ENCODE measurements at regions not wholly inside any gene's neighbourhood (a gene's known extent, or its start where the extent isn't known, plus 50 kb on each side); places are given as distances from the start of the nearest gene placed in this dataset.

GRCh38 chr6:156513504-156513903 lies 263.7 kb upstream of the ARID1B start:
- no peak for DNase-seq (ENCODE audit: low read depth)

DNA sequence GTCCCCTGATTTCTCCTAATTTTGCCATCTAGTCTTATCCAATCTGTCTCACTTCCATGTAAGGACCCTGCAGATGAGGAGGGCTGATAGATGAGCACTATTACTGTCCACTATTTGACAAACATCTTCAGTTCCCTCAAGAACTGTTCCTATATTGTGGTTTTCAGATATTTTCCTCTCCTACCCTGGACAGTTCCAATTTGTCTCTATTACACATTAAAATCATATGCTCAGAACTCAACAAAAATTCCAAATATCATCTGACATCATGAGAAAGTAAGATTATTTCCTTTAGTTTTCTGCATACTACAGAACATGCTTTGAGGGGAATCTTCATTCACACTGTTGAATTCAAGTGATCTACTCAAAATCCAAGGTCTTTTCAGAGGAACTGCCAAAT lies 265.6 kb upstream of the ARID1B start:
- no peak for DNase-seq (ENCODE audit: low read depth)

- no peak for DNase-seq (ENCODE audit: low read depth)
Observed at GRCh38 chr6:156511051-156511450, 266.1 kb upstream of the ARID1B start.

GRCh38 chr6:156510242-156510641 lies 266.9 kb upstream of the ARID1B start:
- DNase-seq (ENCODE audit: low read depth), result no peak

DNA sequence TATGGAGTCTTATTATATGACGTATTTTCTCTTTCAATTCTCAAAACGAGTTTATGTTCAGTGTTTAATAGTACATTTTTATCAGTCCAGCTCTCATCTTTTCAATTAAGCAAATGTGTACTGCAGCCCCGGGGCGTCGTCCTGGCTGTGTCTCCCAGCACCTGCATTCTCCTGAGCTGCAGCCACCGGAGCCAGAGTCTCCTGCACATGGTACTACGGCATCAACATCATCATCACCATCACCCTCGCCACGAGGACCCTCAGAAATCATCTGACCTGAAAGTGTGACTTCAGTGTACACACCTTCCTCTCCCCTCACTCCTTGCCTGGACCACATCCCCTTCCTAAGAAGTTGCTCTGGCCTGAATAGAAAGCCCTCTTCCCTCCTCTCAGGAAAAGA lies 267.7 kb upstream of the ARID1B start:
- DNase-seq (ENCODE audit: low read depth), result no peak

DNA sequence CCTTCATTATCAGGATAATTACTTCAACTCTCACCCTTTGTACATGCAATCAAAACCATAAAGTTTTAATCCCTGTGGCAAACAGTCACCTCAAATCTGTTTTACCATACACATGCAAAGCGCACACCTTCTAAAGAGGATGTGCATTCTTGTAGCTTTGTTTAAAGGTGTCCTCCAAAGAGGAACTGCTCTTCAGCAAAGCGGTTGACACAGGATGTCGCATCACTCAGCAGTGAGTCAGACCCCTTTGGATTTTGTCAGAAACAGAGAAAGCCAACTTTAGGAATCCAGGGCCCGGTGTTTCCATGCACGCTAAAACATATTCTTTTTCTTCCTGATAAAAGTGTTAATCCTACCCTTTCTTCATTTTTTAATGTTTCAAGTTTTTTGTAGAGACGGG lies 268.3 kb upstream of the ARID1B start:
- DNase-seq (ENCODE audit: low read depth), result no peak

- DNase-seq (ENCODE audit: low read depth), result no peak
Observed at GRCh38 chr6:156508126-156508525, 269.1 kb upstream of the ARID1B start.

DNA sequence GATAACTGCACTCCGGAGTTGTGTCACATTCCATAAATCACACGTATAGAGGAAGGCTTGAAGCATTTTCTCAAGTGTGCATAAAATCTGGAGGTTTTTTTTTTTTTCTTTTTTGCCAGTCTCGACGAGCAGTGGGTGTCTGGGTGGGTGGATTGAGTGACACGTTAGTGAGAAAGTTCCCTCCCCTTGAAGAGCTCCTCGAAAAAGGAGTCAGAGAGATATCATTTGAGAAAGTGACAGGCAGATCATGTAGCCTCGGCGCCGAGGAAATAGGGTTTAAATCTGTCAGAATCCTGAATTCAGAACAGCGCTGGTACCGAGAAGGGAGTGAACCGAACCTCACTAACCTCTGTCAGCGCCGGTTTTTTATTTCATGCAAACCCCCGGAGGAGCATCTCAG lies 269.5 kb upstream of the ARID1B start:
- DNase-seq (ENCODE audit: low read depth), result no peak

DNA sequence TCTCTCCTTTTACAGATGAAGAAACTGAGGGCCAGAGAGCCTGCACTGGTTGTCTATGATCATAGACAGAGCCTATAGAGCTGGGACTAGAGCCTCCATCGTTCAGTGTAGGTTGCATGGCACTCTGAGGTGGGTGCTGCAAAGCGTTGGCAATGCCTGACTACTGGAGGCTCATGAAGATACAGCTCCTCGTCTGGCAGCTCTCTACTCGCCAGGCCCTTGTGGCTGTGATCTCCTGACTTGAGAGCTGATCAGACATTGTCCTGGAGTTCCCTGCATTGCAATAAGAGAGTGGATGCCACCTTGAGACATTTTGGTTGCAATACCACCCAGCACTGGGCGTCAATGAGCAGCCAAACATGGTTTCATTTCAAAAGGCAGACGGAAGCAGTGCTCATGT lies 270.1 kb upstream of the ARID1B start:
- DNase-seq (ENCODE audit: low read depth), result no peak

DNA sequence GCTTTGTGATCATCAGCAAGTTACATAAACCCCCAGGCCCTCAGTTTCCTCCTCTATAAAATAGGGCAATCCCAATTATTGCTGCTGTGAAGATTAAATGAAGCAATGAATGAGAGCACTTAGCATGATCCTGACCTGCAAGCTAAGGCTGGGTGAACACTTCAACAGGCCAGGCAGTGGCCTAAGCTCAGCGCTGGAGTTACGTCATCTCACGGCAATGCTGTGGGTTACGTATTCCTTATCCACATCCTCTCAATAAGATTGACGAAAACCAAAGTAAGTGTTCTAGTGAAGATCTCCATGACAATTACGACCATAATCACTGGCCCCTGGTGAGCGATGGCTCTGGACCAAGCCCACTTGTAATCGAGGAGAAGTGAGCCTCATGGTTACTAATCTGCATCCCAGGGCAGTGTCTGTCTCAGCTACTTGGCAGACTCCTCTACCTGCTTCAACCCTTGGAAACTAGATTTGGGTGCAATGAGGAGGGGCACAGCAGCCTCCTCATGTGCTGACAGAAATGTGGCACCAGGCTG lies 274.1 kb upstream of the ARID1B start:
- DNase-seq (ENCODE audit: low read depth), result no peak

DNA sequence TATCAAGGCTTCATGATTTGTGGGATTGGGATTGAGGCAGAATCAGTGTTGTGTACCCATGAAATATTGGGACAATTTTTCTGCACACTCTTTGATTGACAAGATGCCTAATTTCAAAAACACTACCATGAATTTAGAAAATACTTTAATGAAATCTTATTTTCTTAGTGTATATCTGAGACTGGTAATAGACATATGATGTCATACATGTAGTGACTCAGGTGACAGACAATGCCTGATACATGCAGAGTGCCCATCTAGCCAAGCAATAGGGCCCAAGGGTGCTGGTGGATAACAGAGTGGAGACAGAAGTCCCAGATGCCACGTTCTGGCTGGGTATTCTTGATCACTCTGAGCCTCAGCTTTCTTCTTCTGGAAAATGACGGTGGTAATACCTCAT lies 279.6 kb upstream of the ARID1B start:
- DNase-seq (ENCODE audit: low read depth), result no peak

- no peak for DNase-seq (ENCODE audit: low read depth)
Observed at GRCh38 chr6:156487877-156488276, 289.3 kb upstream of the ARID1B start.

DNA sequence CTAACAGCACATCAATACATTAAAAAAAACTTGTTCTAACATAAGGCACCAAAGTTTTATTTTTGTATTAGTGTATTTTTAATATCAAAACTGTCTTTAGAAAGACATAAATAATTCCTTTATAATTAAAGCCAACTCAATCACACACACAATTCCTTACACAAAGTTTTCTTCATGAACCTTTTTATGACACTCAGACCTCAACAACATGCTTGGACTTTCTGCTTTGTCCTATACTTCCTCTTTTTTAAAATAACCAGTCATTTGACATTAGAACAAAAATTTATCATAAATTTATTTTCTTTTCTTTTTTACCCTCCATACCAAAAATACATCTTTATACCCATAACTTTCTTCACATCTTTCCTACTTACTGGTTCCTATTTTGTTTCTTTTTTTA lies 292.0 kb upstream of the ARID1B start:
- no peak for DNase-seq (ENCODE audit: low read depth)

GRCh38 chr6:156474507-156475120 lies 302.6 kb upstream of the ARID1B start:
- DNase-seq (ENCODE audit: low read depth), result no peak

DNA sequence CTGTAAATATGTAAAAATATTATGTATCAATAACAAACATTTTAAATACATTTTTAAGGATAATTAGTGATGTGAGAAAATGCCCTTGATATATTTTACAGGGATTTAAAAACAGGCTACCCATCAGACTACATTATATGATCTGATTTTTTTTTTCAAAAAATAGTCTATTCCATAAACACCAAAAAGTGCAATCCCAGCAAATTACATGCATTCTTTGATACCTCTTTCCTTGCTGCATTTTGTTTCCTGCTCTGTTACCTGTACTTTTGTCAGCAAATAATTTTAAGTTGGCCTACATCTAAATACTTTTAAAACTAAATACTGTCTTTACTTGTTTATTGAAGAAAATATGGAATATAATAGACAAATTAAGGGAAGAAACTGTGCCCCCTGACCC lies 306.2 kb upstream of the ARID1B start:
- no peak for DNase-seq (ENCODE audit: low read depth)

GRCh38 chr6:156464100-156464878 lies 312.9 kb upstream of the ARID1B start:
- DNase-seq (ENCODE audit: low read depth), result no peak

- DNase-seq (ENCODE audit: low read depth), result no peak
Observed at GRCh38 chr6:156461647-156462046, 315.5 kb upstream of the ARID1B start.

DNA sequence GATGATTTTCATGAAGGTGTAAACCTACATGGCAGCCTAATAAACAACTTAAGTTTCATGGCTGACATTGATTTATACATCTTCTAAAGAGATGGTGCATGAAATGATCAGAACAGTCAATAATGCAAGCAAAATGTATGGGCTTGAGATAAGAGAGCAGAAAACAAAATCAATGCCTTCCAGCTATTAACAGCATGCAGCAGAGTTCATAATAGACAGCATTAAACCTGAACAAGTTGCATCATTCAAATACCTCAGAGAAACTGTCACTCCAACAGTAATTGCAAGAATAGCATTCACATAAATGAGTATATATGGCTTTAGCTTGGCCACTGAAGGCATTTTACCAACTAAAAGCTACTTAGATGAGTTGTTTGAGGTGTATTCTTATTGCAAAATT lies 319.6 kb upstream of the ARID1B start:
- no peak for DNase-seq (ENCODE audit: low read depth)

DNA sequence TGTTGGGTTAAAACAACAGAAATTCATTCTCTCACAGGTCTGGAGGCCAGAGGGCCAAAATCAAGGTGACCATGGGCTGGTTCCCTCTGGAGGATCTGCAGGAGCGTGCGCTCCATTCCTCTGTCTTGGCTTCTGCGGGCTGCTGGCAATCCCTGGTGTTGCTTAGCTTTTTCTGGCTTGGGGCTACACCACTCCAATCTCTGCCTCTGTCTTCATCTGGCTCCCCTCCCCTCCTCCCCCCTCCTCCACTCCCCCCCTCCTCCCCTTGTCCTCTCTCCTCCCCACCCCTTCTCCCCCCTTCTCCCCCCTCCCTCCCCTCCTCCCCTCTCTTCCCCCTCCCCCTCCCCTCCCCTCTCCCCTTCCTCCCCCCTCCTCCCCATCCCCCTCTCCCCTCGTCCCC lies 321.3 kb upstream of the ARID1B start:
- no peak for DNase-seq (ENCODE audit: low read depth)

GRCh38 chr6:156454867-156455266 lies 322.3 kb upstream of the ARID1B start:
- no peak for DNase-seq (ENCODE audit: low read depth)

GRCh38 chr6:156451726-156452125 lies 325.5 kb upstream of the ARID1B start:
- no peak for DNase-seq (ENCODE audit: low read depth)

DNA sequence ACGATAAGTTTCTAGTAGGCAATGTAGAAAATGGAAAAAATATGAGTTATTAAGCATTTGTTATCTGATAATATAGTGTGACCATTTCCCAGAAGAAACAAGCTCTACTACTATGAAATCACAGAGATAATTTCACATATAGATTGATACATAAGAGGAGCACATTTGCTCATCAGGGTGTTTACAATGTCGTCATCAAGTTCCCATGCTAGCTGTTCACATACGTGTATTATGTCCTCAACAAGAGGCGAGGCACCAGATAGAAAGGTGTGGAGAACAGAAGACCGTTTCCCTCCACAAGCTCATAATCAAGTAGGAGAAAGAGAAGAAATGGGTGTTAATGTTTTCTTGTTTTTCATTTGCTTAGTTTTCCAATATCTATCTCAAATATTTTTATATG lies 326.1 kb upstream of the ARID1B start:
- no peak for DNase-seq (ENCODE audit: low read depth)

DNA sequence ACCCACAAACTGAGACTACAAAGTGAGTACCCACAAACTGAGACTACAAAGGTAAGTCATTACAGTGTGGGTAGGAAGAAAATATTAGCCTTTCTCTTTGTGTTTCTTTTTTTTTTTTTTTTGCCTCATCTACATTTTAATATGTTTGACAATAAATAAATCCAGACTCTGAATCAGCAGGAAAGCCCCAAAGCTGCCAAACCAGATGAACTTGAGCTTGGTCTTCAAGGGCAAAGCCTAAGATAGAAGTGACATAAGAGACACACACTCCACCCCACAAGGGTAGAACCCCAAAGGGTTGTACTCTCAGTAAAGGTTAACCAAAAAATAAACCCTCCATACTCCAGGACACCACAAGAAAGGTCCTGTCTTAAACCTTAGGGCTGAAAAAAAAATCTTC lies 326.8 kb upstream of the ARID1B start:
- no peak for DNase-seq (ENCODE audit: low read depth)

GRCh38 chr6:156449569-156449968 lies 327.6 kb upstream of the ARID1B start:
- no peak for DNase-seq (ENCODE audit: low read depth)

Measured in amniotic epithelial cell (primary cell).